ENCODE measurements at regions not wholly inside any gene's neighbourhood (a gene's known extent, or its start where the extent isn't known, plus 50 kb on each side); places are given as distances from the start of the nearest gene placed in this dataset.

DNA sequence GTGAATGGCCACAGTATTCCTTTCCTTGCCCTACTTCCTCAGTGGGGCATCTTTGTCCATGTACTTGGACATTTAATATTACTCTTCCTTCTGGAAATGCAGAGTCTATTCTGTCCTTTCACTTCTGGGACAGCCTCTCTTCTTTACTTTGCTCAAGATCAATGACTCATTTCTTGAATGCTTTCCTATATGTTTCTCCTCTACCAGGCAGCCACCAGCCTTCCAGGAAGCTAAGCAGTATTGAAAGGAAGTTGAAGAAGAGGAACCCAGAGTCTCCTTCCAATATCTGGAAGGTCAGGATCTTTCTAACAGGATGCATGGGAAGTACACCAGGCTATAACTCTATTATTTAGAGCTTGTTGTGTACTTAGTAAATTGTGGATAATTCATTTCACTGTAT, 182.8 kb downstream of the CD47 start:
- TF ChIP-seq TAF1 (IDR thresholded peaks at IDR 0.05; ENCODE audit: borderline replicate concordance, insufficient read depth, low read length), result no peak
- no peak for TF ChIP-seq FOXP2 (optimal IDR thresholded peaks at IDR 0.05; ENCODE audit: borderline replicate concordance, extremely low read depth, extremely low read length, insufficient read depth)
- TF ChIP-seq POLR2AphosphoS5 (IDR thresholded peaks at IDR 0.05; ENCODE audit: low read depth, low read length), result no peak
- TF ChIP-seq SIN3A (IDR thresholded peaks at IDR 0.05; ENCODE audit: borderline replicate concordance, insufficient read depth, low read length), result no peak
- TF ChIP-seq, protein P1, sequence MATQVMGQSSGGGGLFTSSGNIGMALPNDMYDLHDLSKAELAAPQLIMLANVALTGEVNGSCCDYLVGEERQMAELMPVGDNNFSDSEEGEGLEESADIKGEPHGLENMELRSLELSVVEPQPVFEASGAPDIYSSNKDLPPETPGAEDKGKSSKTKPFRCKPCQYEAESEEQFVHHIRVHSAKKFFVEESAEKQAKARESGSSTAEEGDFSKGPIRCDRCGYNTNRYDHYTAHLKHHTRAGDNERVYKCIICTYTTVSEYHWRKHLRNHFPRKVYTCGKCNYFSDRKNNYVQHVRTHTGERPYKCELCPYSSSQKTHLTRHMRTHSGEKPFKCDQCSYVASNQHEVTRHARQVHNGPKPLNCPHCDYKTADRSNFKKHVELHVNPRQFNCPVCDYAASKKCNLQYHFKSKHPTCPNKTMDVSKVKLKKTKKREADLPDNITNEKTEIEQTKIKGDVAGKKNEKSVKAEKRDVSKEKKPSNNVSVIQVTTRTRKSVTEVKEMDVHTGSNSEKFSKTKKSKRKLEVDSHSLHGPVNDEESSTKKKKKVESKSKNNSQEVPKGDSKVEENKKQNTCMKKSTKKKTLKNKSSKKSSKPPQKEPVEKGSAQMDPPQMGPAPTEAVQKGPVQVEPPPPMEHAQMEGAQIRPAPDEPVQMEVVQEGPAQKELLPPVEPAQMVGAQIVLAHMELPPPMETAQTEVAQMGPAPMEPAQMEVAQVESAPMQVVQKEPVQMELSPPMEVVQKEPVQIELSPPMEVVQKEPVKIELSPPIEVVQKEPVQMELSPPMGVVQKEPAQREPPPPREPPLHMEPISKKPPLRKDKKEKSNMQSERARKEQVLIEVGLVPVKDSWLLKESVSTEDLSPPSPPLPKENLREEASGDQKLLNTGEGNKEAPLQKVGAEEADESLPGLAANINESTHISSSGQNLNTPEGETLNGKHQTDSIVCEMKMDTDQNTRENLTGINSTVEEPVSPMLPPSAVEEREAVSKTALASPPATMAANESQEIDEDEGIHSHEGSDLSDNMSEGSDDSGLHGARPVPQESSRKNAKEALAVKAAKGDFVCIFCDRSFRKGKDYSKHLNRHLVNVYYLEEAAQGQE (IDR thresholded peaks at IDR 0.05; ENCODE audit: insufficient read depth in 1 of 2, low read depth in 2 of 2, low read length in 2 of 2), result no peak

DNA sequence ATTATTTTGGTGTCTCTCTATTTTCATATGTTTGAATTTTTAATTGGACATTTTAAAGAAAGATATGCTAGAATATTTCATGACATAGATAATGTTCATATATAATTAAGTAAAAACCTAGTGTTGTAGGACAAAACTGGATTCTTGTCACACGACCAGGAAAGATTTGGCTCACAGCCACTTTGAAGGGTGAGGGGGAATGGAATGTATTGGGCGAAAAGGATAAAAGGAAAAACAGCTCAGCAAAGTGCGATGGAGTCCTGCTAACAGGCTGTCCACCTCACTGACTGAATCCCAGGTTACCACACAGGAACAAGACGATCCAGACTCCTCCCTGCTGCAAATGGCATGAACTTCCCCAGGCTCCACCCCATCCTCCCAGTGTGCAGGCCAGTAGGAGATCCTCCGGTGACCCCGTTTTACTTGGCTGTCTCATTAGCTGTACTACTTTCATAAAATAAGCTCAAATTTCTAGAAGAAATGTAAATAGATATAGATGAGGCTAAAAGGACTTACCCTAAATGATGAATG, 186.2 kb downstream of the CD47 start:
- TF ChIP-seq POLR2AphosphoS5 (IDR thresholded peaks at IDR 0.05; ENCODE audit: low read depth, low read length) (no peak), FOXP2 (optimal IDR thresholded peaks at IDR 0.05; ENCODE audit: borderline replicate concordance, extremely low read depth, extremely low read length, insufficient read depth) (no peak), TAF1 (IDR thresholded peaks at IDR 0.05; ENCODE audit: borderline replicate concordance, insufficient read depth, low read length) (no peak), SIN3A (IDR thresholded peaks at IDR 0.05; ENCODE audit: borderline replicate concordance, insufficient read depth, low read length) (no peak)
- TF ChIP-seq, protein P1 (IDR thresholded peaks at IDR 0.05; ENCODE audit: insufficient read depth in 1 of 2, low read depth in 2 of 2, low read length in 2 of 2), result no peak

DNA sequence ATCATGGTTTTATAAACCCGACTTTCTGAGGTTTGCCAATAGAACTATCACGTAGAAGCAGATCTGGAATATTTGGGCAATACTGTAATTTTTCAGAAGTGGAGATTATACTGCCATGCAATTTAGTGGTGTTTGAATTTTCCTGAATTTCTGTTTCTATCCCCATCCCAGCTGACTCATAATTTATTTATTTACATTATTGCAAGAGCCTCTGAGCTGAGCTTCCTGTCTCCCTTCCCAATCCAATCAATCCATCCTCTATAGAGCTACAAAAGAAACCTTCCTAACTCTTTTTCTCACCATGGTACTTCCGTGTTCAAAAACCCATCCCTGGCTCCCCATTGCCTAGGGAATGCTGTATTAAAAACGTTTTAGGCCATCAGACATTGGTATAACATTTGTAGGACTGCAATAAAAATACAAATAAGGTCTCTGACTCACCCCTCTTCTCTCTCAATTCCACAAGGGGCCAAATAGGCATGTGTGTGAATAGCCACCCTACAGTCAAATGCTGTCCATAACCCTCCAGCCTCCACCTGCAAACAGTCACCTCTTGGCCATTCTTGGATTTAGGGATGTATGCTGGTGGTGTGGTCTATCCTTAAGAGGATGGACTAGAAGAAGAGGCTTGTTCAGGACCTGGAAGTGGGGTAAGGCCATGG, 190.7 kb downstream of the CD47 start:
- TF ChIP-seq TAF1 (IDR thresholded peaks at IDR 0.05; ENCODE audit: borderline replicate concordance, insufficient read depth, low read length) (no peak), FOXP2 (optimal IDR thresholded peaks at IDR 0.05; ENCODE audit: borderline replicate concordance, extremely low read depth, extremely low read length, insufficient read depth) (no peak), POLR2AphosphoS5 (IDR thresholded peaks at IDR 0.05; ENCODE audit: low read depth, low read length) (no peak), SIN3A (IDR thresholded peaks at IDR 0.05; ENCODE audit: borderline replicate concordance, insufficient read depth, low read length) (no peak)
- TF ChIP-seq, protein P1 (IDR thresholded peaks at IDR 0.05; ENCODE audit: insufficient read depth in 1 of 2, low read depth in 2 of 2, low read length in 2 of 2), result no peak

DNA sequence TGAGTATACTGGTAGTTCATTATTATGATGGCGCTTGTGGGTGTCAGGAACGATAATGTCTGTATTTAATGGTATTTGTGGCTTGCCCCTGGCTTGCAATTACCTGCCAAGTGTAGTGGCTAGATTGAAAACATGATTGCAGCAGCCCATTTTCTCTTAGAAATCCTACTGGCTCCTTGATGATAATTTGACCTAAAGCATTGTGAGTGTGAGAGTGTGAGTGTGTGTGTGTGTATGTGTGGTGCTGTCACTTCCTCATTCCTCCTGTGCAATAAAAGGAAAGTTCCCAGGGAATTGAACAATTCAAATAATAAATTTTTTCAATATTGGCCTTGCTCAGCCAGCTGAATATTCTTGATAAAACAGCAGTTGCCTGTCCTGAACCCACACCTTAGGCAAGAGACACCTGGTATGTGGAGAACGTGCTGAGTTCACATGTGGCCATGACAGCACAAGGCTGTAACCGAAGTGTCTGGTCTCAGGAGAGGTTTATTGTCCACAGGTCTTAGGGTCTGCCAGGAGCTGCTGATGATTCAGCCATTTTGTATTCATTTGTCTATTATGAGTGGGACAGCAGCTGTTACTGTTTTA, 193.3 kb downstream of the CD47 start:
- TF ChIP-seq TAF1 (IDR thresholded peaks at IDR 0.05; ENCODE audit: borderline replicate concordance, insufficient read depth, low read length), result no peak
- TF ChIP-seq SIN3A (IDR thresholded peaks at IDR 0.05; ENCODE audit: borderline replicate concordance, insufficient read depth, low read length), result no peak
- no peak for TF ChIP-seq POLR2AphosphoS5 (IDR thresholded peaks at IDR 0.05; ENCODE audit: low read depth, low read length)
- TF ChIP-seq, protein P1 (IDR thresholded peaks at IDR 0.05; ENCODE audit: insufficient read depth in 1 of 2, low read depth in 2 of 2, low read length in 2 of 2), result no peak
- TF ChIP-seq FOXP2 (optimal IDR thresholded peaks at IDR 0.05; ENCODE audit: borderline replicate concordance, extremely low read depth, extremely low read length, insufficient read depth), result no peak

Measured in PFSK-1 (cell line).